DND-41 (cell line): ENCODE measurements at regions not wholly inside any gene's neighbourhood (a gene's known extent, or its start where the extent isn't known, plus 50 kb on each side); places are given as distances from the start of the nearest gene placed in this dataset.

ENCODE experiments used
- CTCF ChIP-seq: IDR thresholded peaks from 2 replicates; pipeline ENCODE4 v1.5.1; 2012; ENCODE audit warnings: borderline replicate concordance, low read length, moderate library complexity, mild to moderate bottlenecking; ENCODE audit not compliant: poor library complexity, severe bottlenecking; ENCODE audit errors: extremely low read depth
- EZH2 ChIP-seq: IDR thresholded peaks from 3 replicates; pipeline ENCODE4 v1.6.1; 2012; ENCODE audit warnings: borderline replicate concordance, low read depth, mild to moderate bottlenecking, moderate library complexity, low read length, inconsistent platforms; ENCODE audit not compliant: severe bottlenecking

- TF ChIP-seq CTCF (no peak), EZH2 (no peak)
Observed at GRCh38 chr13:57878291-57878690, 246.7 kb downstream of the PCDH17 start.
